Liver (tissue), 3 donors: ENCODE measurements at regions not wholly inside any gene's neighbourhood (a gene's known extent, or its start where the extent isn't known, plus 50 kb on each side); places are given as distances from the start of the nearest gene placed in this dataset.

ENCODE experiments used
- CTCF ChIP-seq: fragments of 150-350 bp; IDR thresholded peaks from 2 replicates; pipeline ENCODE4 v1.5.1; 2017; ENCODE audit warnings: improper control_type of control experiment, low read depth, low read length; ENCODE audit not compliant: missing input control
- RAD21 ChIP-seq, 2 donors: IDR thresholded peaks; 2 replicates each; pipeline ENCODE4 v1.6.1; 2016; ENCODE audit warnings: antibody characterized with exemption in 2 of 2, mild to moderate bottlenecking in 2 of 2
- donor health status: healthy.
- donor health status: healthy.

DNA sequence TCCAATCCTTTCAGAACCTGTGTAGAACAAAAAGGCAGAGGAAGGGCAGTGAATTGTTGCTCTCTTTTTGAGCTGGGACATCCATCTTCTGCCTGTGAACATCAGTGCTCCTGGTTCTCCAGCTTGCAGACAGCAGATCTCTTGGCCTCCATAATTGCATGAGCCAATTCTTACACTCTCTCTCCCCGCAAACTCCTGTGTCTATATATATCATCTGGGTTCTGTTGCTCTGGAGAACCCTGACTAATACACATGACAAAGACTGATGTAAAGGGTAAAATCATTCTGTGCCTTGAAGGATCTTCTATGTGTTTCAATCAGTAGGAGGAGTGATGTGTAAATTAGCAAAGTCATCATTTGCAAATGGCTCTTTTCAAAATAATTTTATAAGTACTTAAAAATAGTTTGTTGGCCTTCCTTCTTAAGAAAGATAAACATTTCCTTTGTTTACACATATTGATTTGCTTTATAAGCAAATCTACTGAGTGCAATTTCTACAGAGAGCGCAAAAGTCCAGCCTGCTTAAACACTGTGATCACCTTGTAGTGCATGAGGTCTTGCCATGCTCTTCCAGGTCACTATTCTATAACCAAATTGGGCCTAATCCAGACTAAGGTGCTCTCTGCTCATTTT is 154.9 kb upstream of the ANKRD28 start:
- no peak for TF ChIP-seq CTCF
- TF ChIP-seq RAD21 (IDR thresholded peaks at IDR 0.05): peak in 1 of 2 donors; percentile 11
